ENCODE measurements at regions not wholly inside any gene's neighbourhood (a gene's known extent, or its start where the extent isn't known, plus 50 kb on each side); places are given as distances from the start of the nearest gene placed in this dataset.

DNA sequence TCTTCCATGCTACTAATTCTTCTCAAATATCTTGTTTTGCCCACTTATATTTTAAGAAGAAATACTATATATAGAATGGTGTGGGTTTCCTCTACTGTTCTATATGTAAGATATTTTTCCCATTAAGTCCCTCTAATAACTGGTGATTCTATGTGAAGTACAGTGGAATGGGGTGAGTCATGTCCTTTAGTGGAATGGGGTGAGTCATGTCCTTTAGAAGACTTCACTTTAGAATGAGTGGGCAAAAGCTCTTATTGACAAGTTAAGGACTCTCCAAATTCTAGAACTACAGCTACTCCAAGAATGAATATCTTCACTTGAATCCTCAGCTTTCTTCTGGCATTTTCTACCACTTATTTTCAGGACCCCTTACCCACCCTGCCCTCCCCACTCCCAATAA, 349.9 kb downstream of the ETNK1 start:
- TF ChIP-seq, protein P1, sequence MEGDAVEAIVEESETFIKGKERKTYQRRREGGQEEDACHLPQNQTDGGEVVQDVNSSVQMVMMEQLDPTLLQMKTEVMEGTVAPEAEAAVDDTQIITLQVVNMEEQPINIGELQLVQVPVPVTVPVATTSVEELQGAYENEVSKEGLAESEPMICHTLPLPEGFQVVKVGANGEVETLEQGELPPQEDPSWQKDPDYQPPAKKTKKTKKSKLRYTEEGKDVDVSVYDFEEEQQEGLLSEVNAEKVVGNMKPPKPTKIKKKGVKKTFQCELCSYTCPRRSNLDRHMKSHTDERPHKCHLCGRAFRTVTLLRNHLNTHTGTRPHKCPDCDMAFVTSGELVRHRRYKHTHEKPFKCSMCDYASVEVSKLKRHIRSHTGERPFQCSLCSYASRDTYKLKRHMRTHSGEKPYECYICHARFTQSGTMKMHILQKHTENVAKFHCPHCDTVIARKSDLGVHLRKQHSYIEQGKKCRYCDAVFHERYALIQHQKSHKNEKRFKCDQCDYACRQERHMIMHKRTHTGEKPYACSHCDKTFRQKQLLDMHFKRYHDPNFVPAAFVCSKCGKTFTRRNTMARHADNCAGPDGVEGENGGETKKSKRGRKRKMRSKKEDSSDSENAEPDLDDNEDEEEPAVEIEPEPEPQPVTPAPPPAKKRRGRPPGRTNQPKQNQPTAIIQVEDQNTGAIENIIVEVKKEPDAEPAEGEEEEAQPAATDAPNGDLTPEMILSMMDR (IDR thresholded peaks at IDR 0.05; ENCODE audit: low read depth, low read length): no peak
- TF ChIP-seq EZH2phosphoT487 (IDR thresholded peaks at IDR 0.05; ENCODE audit: low read depth): no peak
